OCI-M1 (cell line): ENCODE measurements at regions not wholly inside any gene's neighbourhood (a gene's known extent, or its start where the extent isn't known, plus 50 kb on each side); places are given as distances from the start of the nearest gene placed in this dataset.

Experiments used
- DNase-seq: peaks from one replicate; lab custom pipeline; 2025; lab: John Stamatoyannopoulos, UW

GRCh38 chr1:60431593-60431992 is 358.0 kb upstream of the C1orf87 start:
- DNase-seq = no peak

- DNase-seq = no peak
Measured at GRCh38 chr1:60430375-60430774, 356.8 kb upstream of the C1orf87 start.

DNA sequence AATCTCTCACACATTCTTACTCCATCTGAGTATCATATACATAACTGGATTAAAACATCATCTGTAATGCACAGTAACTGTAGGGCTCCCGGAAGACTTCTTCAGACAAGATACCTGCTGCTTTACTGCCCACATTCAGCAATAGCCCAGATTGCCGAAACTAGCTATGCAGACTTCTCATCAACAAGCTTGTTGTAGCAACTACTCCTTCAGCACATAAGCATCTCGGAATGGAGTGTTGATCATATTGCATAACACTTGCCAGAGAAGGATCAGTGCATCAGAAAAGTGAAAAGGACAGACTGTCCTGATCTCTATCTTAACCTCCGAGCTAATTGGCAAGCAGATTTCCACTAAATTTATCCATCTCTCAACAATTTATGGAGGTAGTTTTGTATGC is 354.6 kb upstream of the C1orf87 start:
- no peak for DNase-seq

GRCh38 chr1:60427701-60428100 is 354.1 kb upstream of the C1orf87 start:
- no peak for DNase-seq

- DNase-seq = no peak
Measured at GRCh38 chr1:60427194-60427593, 353.6 kb upstream of the C1orf87 start.

GRCh38 chr1:60425528-60425927 is 352.0 kb upstream of the C1orf87 start:
- DNase-seq = peak; percentile 34

DNA sequence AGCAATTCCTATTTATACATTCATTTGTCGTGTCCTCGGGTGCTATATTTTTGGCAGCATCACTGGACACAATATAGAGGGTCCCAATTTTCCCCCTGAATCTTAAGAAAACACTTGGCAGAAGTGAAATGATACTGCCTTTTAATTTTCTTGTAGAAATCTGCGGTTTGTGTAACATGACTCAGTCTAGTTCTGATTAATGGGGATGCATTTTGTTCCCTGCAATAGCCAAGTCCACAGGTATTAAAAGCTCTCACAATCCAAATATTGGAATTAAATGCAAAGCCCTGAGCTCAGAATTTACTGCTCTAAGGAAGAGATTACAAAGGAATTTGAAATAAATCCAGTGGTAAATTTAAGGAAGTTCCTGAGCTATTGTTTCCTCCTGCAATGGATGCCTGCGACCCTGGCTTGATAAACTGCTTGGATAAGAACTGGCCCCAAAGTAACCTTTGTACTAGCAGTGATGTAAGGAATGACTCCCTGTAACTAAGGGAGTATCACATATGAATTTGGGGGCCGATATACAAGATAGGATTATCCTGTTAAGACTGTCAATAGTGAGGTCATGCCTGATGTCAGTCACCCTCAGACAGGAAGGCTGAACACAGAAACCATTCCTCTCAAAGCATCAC is 349.7 kb upstream of the C1orf87 start:
- DNase-seq = no peak

DNA sequence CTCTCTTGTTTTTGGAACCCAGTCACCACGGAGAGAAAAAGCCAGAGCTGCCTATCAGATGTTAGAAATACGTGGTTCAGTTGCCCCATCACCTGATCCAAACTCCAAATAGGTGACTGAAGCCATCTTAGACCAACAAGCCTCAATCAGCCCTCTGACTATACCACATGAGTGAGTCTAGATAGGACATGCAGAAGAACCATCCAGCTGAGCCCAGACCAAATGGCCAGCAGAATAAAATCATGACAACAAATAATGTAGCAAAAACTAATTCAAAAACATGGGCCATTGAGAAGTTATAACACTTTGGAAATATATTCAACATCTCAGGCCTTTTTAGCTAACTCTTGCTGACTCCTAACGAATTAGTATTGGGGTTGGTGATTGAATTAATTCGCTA is 348.4 kb upstream of the C1orf87 start:
- no peak for DNase-seq

DNA sequence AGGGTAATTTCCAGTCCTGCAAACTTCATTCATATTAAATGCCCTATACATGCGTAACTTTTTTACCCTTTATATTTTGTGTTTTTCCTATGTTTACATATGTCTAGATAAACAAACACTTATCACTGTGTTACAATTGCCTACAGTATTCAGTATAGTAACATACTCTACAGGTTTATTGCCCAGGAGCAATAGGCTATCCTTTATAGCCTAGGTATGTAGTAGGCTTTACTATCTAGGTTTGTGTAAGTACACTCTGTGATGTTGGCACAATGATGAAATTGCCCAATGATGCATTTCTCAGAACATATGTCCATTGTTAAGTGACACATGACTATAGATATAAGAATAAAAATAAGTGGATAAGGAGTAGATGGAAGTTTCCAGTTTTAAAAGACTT is 345.5 kb upstream of the C1orf87 start:
- DNase-seq = no peak

- peak; percentile 78 for DNase-seq
Measured at GRCh38 chr1:60415696-60416095, 342.1 kb upstream of the C1orf87 start.

- no peak for DNase-seq
Measured at GRCh38 chr1:60413091-60413490, 339.5 kb upstream of the C1orf87 start.

- DNase-seq = no peak
Measured at GRCh38 chr1:60411591-60411990, 338.0 kb upstream of the C1orf87 start.

GRCh38 chr1:60402816-60403215 is 329.2 kb upstream of the C1orf87 start:
- DNase-seq = no peak

DNA sequence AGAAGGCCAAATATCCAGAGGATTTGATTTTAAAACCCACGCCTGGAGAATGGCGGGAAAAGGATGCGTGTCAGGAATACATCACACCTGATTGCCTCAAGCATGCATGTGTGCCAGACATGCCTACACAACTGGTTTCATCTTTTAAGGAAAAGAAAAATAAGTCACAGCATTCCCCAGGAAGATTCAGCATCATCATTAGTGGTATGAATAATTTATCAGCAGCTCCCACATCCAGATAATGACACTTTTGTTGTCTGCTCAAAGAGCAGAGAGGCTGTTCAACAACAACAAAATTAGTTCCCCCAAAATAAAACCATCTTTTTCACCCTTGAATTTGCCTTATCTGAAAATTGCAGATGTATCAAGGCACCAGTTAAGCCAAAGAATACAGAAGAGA is 328.6 kb upstream of the C1orf87 start:
- no peak for DNase-seq

GRCh38 chr1:60394436-60394835 is 320.9 kb upstream of the C1orf87 start:
- DNase-seq = no peak

GRCh38 chr1:60390593-60391282 is 317.2 kb upstream of the C1orf87 start:
- no peak for DNase-seq

DNA sequence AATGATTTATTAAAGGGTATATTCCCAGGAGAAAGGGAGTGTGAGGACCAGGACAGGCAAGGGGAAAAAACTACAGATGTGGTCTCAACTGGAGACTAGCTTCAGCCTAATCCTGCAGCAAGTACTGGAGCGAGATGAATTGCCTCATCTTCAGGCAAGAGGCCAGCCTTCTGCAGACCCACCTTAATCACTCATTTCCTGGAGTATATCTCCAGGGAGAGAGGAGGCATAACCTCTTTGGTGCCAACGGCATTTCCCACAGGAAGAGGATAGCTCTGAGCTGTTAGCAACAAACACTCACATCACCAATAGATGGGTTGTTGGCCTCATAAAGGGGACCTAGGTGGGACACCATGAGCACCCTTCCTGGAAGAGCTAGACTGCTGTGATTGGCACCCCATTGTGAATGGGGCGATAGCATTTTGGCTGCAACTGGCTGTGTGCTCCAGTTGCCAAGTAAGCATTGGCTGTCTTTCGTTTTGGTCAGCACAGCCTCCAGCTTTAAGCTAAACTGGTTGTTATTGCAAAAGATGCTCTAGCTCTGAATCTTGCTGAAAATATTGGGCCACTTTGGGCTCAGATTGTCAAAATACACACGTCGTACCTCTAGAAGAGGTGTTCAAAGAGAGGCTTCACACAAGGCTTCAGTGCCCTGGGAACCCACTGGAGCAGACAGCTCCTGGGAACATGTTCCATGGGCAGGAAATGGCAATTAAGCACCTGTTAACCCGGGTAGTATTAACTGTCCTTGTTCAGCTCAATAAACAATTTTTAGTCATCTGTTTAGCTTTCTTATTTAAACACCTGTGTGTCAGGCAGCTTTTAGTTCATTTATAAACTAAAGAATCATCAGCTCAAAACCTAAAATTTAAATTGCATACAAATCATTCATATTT is 314.8 kb upstream of the C1orf87 start:
- DNase-seq = no peak

DNA sequence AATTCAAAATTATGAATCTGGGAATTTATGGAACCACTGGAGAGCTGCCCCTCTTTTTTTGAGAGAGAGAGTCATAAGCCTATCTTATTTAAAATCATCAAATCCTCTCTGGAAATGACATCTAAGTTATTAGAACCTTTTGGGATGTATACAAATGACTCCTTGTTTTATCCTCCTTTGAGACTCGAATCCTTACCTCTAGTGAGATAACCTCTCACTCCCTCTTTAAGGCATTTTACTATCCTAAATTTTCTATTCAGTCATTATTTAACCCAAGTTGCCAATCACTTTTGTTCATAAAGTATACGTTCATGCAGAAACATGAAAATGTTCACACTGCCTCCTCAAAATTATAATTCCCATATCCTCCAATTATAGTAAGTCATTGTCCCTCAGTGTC is 313.6 kb upstream of the C1orf87 start:
- DNase-seq = no peak

DNA sequence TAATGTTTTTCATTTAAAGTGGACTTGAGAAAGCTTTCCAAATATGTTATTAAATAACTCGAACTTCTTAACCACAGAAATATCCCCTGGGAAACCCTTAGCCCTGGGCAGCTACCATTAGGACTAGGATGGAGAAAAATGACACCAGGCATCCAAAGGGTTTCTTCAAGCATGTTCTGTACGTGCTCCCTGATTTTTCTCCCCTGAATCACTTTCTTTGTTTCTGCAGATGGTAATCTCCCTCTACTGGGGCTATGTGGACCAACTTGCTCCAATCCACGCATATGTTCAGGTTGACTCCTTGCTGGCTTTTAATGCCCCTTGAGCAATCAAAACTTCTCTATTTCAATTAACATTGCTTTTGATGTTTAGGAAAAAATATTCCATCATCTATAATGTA is 312.7 kb upstream of the C1orf87 start:
- no peak for DNase-seq

DNA sequence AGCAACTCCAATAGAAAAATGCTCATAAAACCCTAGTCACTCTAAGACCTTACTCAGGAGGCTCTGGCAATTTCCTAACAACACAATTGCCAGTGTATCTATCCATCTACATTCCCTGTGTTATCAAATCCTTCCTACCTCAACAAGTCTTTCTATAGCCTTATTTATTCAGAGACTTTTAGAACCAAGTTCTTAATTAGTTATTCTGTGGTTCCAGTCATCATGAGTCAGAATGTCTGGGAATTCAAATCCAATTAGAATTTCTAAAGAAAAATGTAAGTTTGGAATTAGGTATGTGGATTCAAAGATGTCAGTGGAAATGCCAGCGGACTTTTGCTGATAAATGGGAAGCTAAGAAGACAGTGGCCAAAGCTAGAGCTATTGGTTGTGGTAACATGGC is 302.6 kb upstream of the C1orf87 start:
- DNase-seq = no peak

DNA sequence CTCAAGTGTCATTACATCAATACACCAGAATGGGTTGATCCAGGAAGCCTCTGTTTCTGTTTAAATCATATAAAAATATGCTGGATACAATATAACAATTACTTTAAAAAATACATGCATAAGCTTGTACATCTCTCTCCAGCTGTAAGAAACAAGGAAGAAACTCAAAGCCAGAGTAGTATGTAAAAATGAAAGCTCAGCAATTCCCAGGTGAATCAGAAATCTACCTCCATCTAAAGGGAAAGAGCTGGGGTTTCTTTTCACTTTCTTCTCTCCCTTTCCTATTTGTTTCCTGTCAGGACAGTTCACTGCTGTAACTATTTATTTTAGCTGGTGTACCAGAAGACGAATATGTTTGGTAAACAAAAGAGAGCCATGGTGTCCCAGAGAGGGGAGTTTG is 301.0 kb upstream of the C1orf87 start:
- DNase-seq = no peak

- DNase-seq = no peak
Measured at GRCh38 chr1:60367532-60367931, 294.0 kb upstream of the C1orf87 start.

GRCh38 chr1:60359431-60359830 is 285.9 kb upstream of the C1orf87 start:
- no peak for DNase-seq
